ENCODE measurements at regions not wholly inside any gene's neighbourhood (a gene's known extent, or its start where the extent isn't known, plus 50 kb on each side); places are given as distances from the start of the nearest gene placed in this dataset.

DNA sequence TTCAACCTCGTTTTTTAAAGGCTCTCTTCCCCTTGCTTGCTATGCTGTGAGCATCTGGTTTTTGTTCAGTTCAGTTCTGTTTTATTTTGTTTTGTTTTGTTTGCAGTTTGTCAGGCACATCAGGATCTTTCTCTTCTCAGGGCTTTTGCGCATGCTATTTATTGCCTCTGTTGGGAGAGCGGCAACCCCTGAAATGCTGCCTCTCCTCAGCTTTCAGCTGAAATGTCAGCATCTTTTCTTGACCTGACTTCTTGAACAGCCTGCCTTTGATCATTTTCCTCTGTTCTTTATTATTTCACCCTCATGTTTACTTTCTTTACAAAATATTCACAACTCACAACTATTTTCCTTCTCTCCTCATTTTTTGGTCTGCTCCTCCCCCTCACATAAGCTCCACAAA is 50.4 kb upstream of the RC3H1 start:
- H3K27me3 ChIP-seq (ENCODE audit: control insufficient read depth, insufficient read depth, low read length) = no peaks in the 10 kb centered on the region
- DNase-seq (ENCODE audit: low read depth) = no peak
- no peak overlapping the region for H3K4me3 ChIP-seq (ENCODE audit: low read depth, low read length)
- no peak for TF ChIP-seq CTCF (IDR thresholded peaks at IDR 0.05; ENCODE audit: insufficient read depth, low read length, poor library complexity, severe bottlenecking)
- no peaks in the 10 kb centered on the region for H3K36me3 ChIP-seq (ENCODE audit: control insufficient read depth, insufficient read depth, low read length)
